Common myeloid progenitor, CD34-positive (primary cell): ENCODE measurements at regions not wholly inside any gene's neighbourhood (a gene's known extent, or its start where the extent isn't known, plus 50 kb on each side); places are given as distances from the start of the nearest gene placed in this dataset.

Experiments
- CTCF ChIA-PET: fragments of 350-600 bp; sonication (Branson Sonifier 250); formaldehyde crosslinking; loops from one replicate; lab custom pipeline; 2021; ENCODE audit warnings: antibody characterized with exemption; lab: Charles Lee
- POLR2A ChIA-PET: fragments of 350-600 bp; sonication (Branson Sonifier 250); formaldehyde crosslinking; loops from one replicate; lab custom pipeline; 2021; ENCODE audit warnings: antibody characterized with exemption; lab: Charles Lee
- DNase-seq, 3 donors: peaks; one replicate each; pipeline versions ENCODE4 v3.0.0 to v3.0.0-alpha.2; 2013
- H3K27ac ChIP-seq, 2 experiments: 1 replicate in 1 of 2; 2 replicates in 1 of 2; pipeline ENCODE4 v1.7.0; 2013; ENCODE audit warnings: inconsistent platforms in 2 of 2, low read length in 2 of 2, mild to moderate bottlenecking in 2 of 2, low read depth in 1 of 2, moderate library complexity in 1 of 2; ENCODE audit not compliant: severe bottlenecking in 2 of 2, insufficient read depth in 1 of 2, poor library complexity in 1 of 2
- H3K27me3 ChIP-seq, 5 experiments: replicated peaks in 2 of 5; 1 replicate in 3 of 5; 2 replicates in 2 of 5; pipeline versions ENCODE4 v1.6.1 to v1.7.0; 2013; ENCODE audit warnings: low read length in 4 of 5, mild to moderate bottlenecking in 2 of 5, moderate library complexity in 2 of 5, inconsistent platforms in 1 of 5; ENCODE audit not compliant: insufficient read depth in 5 of 5, control insufficient read depth in 4 of 5
- H3K36me3 ChIP-seq, 4 experiments: 1 replicate in 2 of 4; 2 replicates in 2 of 4; pipeline versions ENCODE4 v1.6.1 to v1.7.0; 2013; ENCODE audit warnings: low read length in 3 of 4, control low read depth in 1 of 4, mild to moderate bottlenecking in 1 of 4; ENCODE audit not compliant: control insufficient read depth in 4 of 4, insufficient read depth in 4 of 4
- H3K4me1 ChIP-seq, 4 experiments: 1 replicate in 3 of 4; 2 replicates in 1 of 4; pipeline versions ENCODE4 v1.6.1 to v1.7.1; 2013; ENCODE audit warnings: low read length in 3 of 4, mild to moderate bottlenecking in 3 of 4, control low read depth in 1 of 4, inconsistent platforms in 1 of 4, moderate library complexity in 1 of 4; ENCODE audit not compliant: control insufficient read depth in 4 of 4, insufficient read depth in 4 of 4; ENCODE audit errors: control extremely low read depth in 1 of 4
- H3K4me3 ChIP-seq, 7 experiments: 1 replicate in 4 of 7; 2 replicates in 3 of 7; pipeline versions ENCODE4 v1.5.1 to v1.7.0; 2013; ENCODE audit warnings: mild to moderate bottlenecking in 7 of 7, low read length in 6 of 7, moderate library complexity in 6 of 7, inconsistent platforms in 2 of 7, low read depth in 2 of 7, control low read depth in 1 of 7; ENCODE audit not compliant: insufficient read depth in 4 of 7, control insufficient read depth in 1 of 7; ENCODE audit errors: extremely low read depth in 1 of 7
- H3K9me3 ChIP-seq, 5 experiments: 1 replicate in 4 of 5; 2 replicates in 1 of 5; pipeline versions ENCODE4 v1.6.1 to v1.7.1; 2013; ENCODE audit warnings: low read length in 4 of 5, mild to moderate bottlenecking in 2 of 5, inconsistent platforms in 1 of 5, low read depth in 1 of 5, moderate library complexity in 1 of 5; ENCODE audit not compliant: control insufficient read depth in 4 of 5, insufficient read depth in 2 of 5; ENCODE audit errors: control extremely low read depth in 1 of 5
- WGBS: methylation state at CpG from one replicate; pipeline ENCODE4 v1.1.5; 2013; ENCODE audit not compliant: insufficient coverage; 5-methylcytosine and 5-hydroxymethylcytosine counted together

- peaks cover 0 to 3% (median 0%) of the 10 kb centered on the region in 5 experiments for H3K9me3 ChIP-seq
- H3K27ac ChIP-seq, result no peak overlapping the region
- ChIA-PET POLR2A (no interaction called here), CTCF (no interaction called here)
- DNase-seq, result no peak
- 80% methylated on average over 11 of the region's 14 CpGs for WGBS
- no peaks in the 10 kb centered on the region for H3K36me3 ChIP-seq
- no peak overlapping the region for H3K4me3 ChIP-seq
- peaks cover 0 to 16% (median 10%) of the 10 kb centered on the region in 5 experiments for H3K27me3 ChIP-seq
- no peaks in the 10 kb centered on the region for H3K4me1 ChIP-seq
Measured at GRCh38 chr11:134736251-134736947, 324.4 kb upstream of the B3GAT1 start.

- no peak overlapping the region for H3K4me3 ChIP-seq
- 75% methylated on average over 4 of the region's 14 CpGs for WGBS
- H3K27ac ChIP-seq, result no peak overlapping the region
- CTCF ChIA-PET, result no interaction called here
- peaks cover 0 to 16% (median 10%) of the 10 kb centered on the region in 5 experiments for H3K27me3 ChIP-seq
- H3K9me3 ChIP-seq, result peaks cover 0 to 3% (median 0%) of the 10 kb centered on the region in 5 experiments
- no peaks in the 10 kb centered on the region for H3K4me1 ChIP-seq
- DNase-seq, result no peak
- POLR2A ChIA-PET, result no interaction called here
- H3K36me3 ChIP-seq, result no peaks in the 10 kb centered on the region
Measured at GRCh38 chr11:134734894-134735293, 322.9 kb upstream of the B3GAT1 start.

- Histone ChIP-seq H3K27ac (no peak overlapping the region), H3K4me3 (no peak overlapping the region), H3K27me3 (peaks cover 0 to 16% (median 12%) of the 10 kb centered on the region in 5 experiments), H3K36me3 (no peaks in the 10 kb centered on the region), H3K9me3 (no peaks in the 10 kb centered on the region), H3K4me1 (no peaks in the 10 kb centered on the region)
- ChIA-PET CTCF (no interaction called here), POLR2A (no interaction called here)
- no peak for DNase-seq
- WGBS, result 50% methylated on average over 6 of the region's 9 CpGs
Measured at GRCh38 chr11:134734141-134734845, 322.3 kb upstream of the B3GAT1 start.

GRCh38 chr11:134733646-134734045 lies 321.6 kb upstream of the B3GAT1 start:
- CTCF ChIA-PET, result no interaction called here
- no peak for DNase-seq
- H3K27ac ChIP-seq, result no peak overlapping the region
- H3K36me3 ChIP-seq, result no peaks in the 10 kb centered on the region
- H3K4me3 ChIP-seq, result no peak overlapping the region
- WGBS, result 78% methylated on average over 4 of the region's 9 CpGs
- H3K9me3 ChIP-seq, result no peaks in the 10 kb centered on the region
- H3K4me1 ChIP-seq, result no peaks in the 10 kb centered on the region
- POLR2A ChIA-PET, result no interaction called here
- peaks cover 0 to 16% (median 12%) of the 10 kb centered on the region in 5 experiments for H3K27me3 ChIP-seq

GRCh38 chr11:134731213-134731961 lies 319.3 kb upstream of the B3GAT1 start:
- no peak for DNase-seq
- Histone ChIP-seq H3K27ac (no peak overlapping the region), H3K9me3 (no peaks in the 10 kb centered on the region), H3K4me3 (no peak overlapping the region), H3K36me3 (no peaks in the 10 kb centered on the region), H3K27me3 (peaks cover 0 to 16% (median 12%) of the 10 kb centered on the region in 5 experiments), H3K4me1 (peaks cover 0 to 4% (median 0%) of the 10 kb centered on the region in 4 experiments)
- 66% methylated on average over 7 of the region's 9 CpGs for WGBS
- POLR2A ChIA-PET, result no interaction called here
- CTCF ChIA-PET, result no interaction called here

GRCh38 chr11:134730561-134731212 lies 318.6 kb upstream of the B3GAT1 start:
- Histone ChIP-seq H3K4me3 (no peak overlapping the region), H3K9me3 (no peaks in the 10 kb centered on the region), H3K36me3 (no peaks in the 10 kb centered on the region), H3K27ac (no peak overlapping the region), H3K4me1 (peaks cover 0 to 4% (median 0%) of the 10 kb centered on the region in 4 experiments), H3K27me3 (peaks cover 0 to 15% (median 12%) of the 10 kb centered on the region in 5 experiments)
- CTCF ChIA-PET, result no interaction called here
- POLR2A ChIA-PET, result no interaction called here
- DNase-seq, result no peak
- WGBS, result 84% methylated on average over 5 of the region's 5 CpGs
